A549 (cell line): ENCODE measurements at regions not wholly inside any gene's neighbourhood (a gene's known extent, or its start where the extent isn't known, plus 50 kb on each side); places are given as distances from the start of the nearest gene placed in this dataset.

Experiments
- ATAC-seq, 2 experiments: fragments of 200-7000 bp in 1 of 2; fragments of >200 bp in 1 of 2; cut with Nextera tagmentation in 1 of 2; cut with Tn5 transposase in 1 of 2; 3 replicates each; pipeline versions ENCODE4 v1.8.0 to v1.9.1; 2018 to 2020; ENCODE audit warnings: mild to moderate bottlenecking in 1 of 2, moderate library complexity in 1 of 2
- CTCF ChIA-PET: fragments of 300-600 bp; sonication (Branson Sonifier 250); formaldehyde crosslinking; extraction: SDS; loops from one replicate; lab custom pipeline; 2021; ENCODE audit warnings: antibody characterized with exemption, inconsistent platforms; lab: Yijun Ruan, JAX
- POLR2A ChIA-PET: fragments of 350-600 bp; formaldehyde crosslinking; extraction: SDS; loops from one replicate; lab custom pipeline; 2021; ENCODE audit warnings: antibody characterized with exemption, inconsistent platforms; lab: Yijun Ruan, JAX
- DNase-seq, 2 experiments: peaks; one replicate each; pipeline versions ENCODE4 v3.0.0 to v3.0.0-alpha.2; 2011 to 2016; ENCODE audit warnings: low read depth in 1 of 2, low spot score in 1 of 2
- FAIRE-seq: peaks from 2 replicates; lab custom pipeline; 2011; peaks lifted over from hg19 to GRCh38; lab: Jason Lieb, UNC
- H3K27ac ChIP-seq, 2 experiments: fragments of >200 bp; sonication (Bioruptor Twin); formaldehyde crosslinking; 3 replicates each; pipeline ENCODE4 v1.5.1; 2016 to 2017
- H3K4me1 ChIP-seq: fragments of >200 bp; sonication (Bioruptor Twin); formaldehyde crosslinking; 3 replicates; pipeline ENCODE4 v1.6.1; 2016
- H3K4me2 ChIP-seq: fragments of >200 bp; sonication (Bioruptor Twin); formaldehyde crosslinking; 3 replicates; pipeline ENCODE4 v1.6.1; 2016
- H3K4me3 ChIP-seq: fragments of >200 bp; sonication (Bioruptor Twin); formaldehyde crosslinking; 3 replicates; pipeline ENCODE4 v1.5.1; 2016
- H3K9me3 ChIP-seq: fragments of >200 bp; sonication (Bioruptor Twin); formaldehyde crosslinking; 3 replicates; pipeline ENCODE4 v1.6.1; 2016
- BHLHE40 ChIP-seq: IDR thresholded peaks from 2 replicates; pipeline ENCODE4 v1.6.1; 2012; ENCODE audit warnings: low read depth, low read length, inconsistent platforms
- CHD4 ChIP-seq: fragments of 200-600 bp; sonication (generic); IDR thresholded peaks from 2 replicates; pipeline ENCODE4 v1.6.1; 2016; ENCODE audit warnings: antibody characterized with exemption, mild to moderate bottlenecking, borderline replicate concordance
- EHMT2 ChIP-seq: fragments of 200-600 bp; sonication (generic); IDR thresholded peaks from 2 replicates; pipeline ENCODE4 v1.6.1; 2016; ENCODE audit warnings: antibody characterized with exemption, low read depth, mild to moderate bottlenecking, moderate library complexity
- FOSL2 ChIP-seq, 2 experiments: fragments of 450-650 bp in 1 of 2; fragments of >200 bp in 1 of 2; sonication (Bioruptor Twin) in 1 of 2; formaldehyde crosslinking; IDR thresholded peaks; 2 replicates each; pipeline versions ENCODE4 v1.5.0 to v1.6.1; 2016 to 2020; ENCODE audit warnings: mild to moderate bottlenecking in 1 of 2, moderate library complexity in 1 of 2
- HDAC2 ChIP-seq: fragments of 200-600 bp; sonication (generic); IDR thresholded peaks from 2 replicates; pipeline ENCODE4 v1.6.1; 2016
- HEYL ChIP-seq: fragments of 250-450 bp; sonication (Bioruptor Pico); IDR thresholded peaks from 2 replicates; pipeline ENCODE4 v1.8.0; 2021; ENCODE audit warnings: mild to moderate bottlenecking, moderate library complexity
- HOXB5 ChIP-seq: fragments of 250-450 bp; sonication (Bioruptor Pico); IDR thresholded peaks from 2 replicates; pipeline ENCODE4 v1.5.0; 2020; ENCODE audit warnings: mild to moderate bottlenecking, moderate library complexity
- KDM1A ChIP-seq: fragments of 200-600 bp; sonication (generic); IDR thresholded peaks from 2 replicates; pipeline ENCODE4 v1.6.1; 2016; ENCODE audit warnings: low read depth, mild to moderate bottlenecking
- KDM5A ChIP-seq: fragments of 200-600 bp; sonication (generic); IDR thresholded peaks from 2 replicates; pipeline ENCODE4 v1.6.1; 2016; ENCODE audit warnings: antibody characterized with exemption, mild to moderate bottlenecking
- MYC ChIP-seq: IDR thresholded peaks from 2 replicates; pipeline ENCODE4 v1.6.1; 2012; ENCODE audit warnings: mild to moderate bottlenecking, inconsistent platforms, low read length, improper control_type of control experiment, borderline replicate concordance
- NPAS2 ChIP-seq: fragments of 250-450 bp; sonication (Bioruptor Pico); IDR thresholded peaks from 2 replicates; pipeline ENCODE4 v1.8.0; 2022; ENCODE audit warnings: mild to moderate bottlenecking, moderate library complexity, borderline replicate concordance
- POLR2A ChIP-seq: IDR thresholded peaks from 2 replicates; pipeline ENCODE4 v1.6.1; 2012; ENCODE audit warnings: mild to moderate bottlenecking, low read length
- POLR2AphosphoS2 ChIP-seq: conservative IDR thresholded peaks from 2 replicates; pipeline ENCODE4 v1.6.1; 2012; ENCODE audit warnings: low read length, improper control_type of control experiment, inconsistent platforms
- RAD21 ChIP-seq, 2 experiments: fragments of >200 bp in 1 of 2; sonication (Bioruptor Twin) in 1 of 2; formaldehyde crosslinking in 1 of 2; IDR thresholded peaks in 1 of 2; conservative IDR thresholded peaks in 1 of 2; 2 replicates in 1 of 2; 3 replicates in 1 of 2; pipeline ENCODE4 v1.6.1; 2012 to 2018; ENCODE audit warnings: inconsistent platforms in 1 of 2
- RARB ChIP-seq: fragments of 250-450 bp; sonication (Bioruptor Pico); IDR thresholded peaks from 2 replicates; pipeline ENCODE4 v1.8.0; 2021; ENCODE audit warnings: mild to moderate bottlenecking, moderate library complexity
- RCOR1 ChIP-seq: fragments of 150-350 bp; IDR thresholded peaks from 2 replicates; pipeline ENCODE4 v1.6.1; 2014; ENCODE audit warnings: antibody characterized with exemption, low read length, low read depth
- SMC3 ChIP-seq: fragments of >200 bp; sonication (Bioruptor Twin); formaldehyde crosslinking; IDR thresholded peaks from 3 replicates; pipeline ENCODE4 v1.6.1; 2018; ENCODE audit warnings: inconsistent platforms
- SREBF2 ChIP-seq: fragments of 450-650 bp; IDR thresholded peaks from 2 replicates; pipeline ENCODE4 v1.6.1; 2014; ENCODE audit warnings: mild to moderate bottlenecking, moderate library complexity
- ZC3H11A ChIP-seq: fragments of 450-650 bp; IDR thresholded peaks from 2 replicates; pipeline ENCODE4 v1.6.1; 2014; ENCODE audit warnings: antibody characterized with exemption, mild to moderate bottlenecking
- ZNF302 ChIP-seq: fragments of 250-450 bp; sonication (Bioruptor Pico); IDR thresholded peaks from 2 replicates; pipeline ENCODE4 v1.9.0; 2021; ENCODE audit warnings: inconsistent platforms, mild to moderate bottlenecking, moderate library complexity
- WGBS: methylation state at CpG from one replicate; pipeline ENCODE4 v1.1.6; 2017; ENCODE audit errors: missing lambda C conversion rate; 5-methylcytosine and 5-hydroxymethylcytosine counted together
- TF ChIP-seq, protein P1 (sequence below): IDR thresholded peaks from 2 replicates; pipeline ENCODE4 v1.6.1; 2012
- TF ChIP-seq, protein P2 (sequence below): fragments of 150-350 bp; IDR thresholded peaks from 2 replicates; pipeline ENCODE4 v1.6.1; 2014; ENCODE audit warnings: low read depth, mild to moderate bottlenecking, low read length
- TF ChIP-seq, protein P3 (sequence below): fragments of >200 bp; sonication (Bioruptor Twin); formaldehyde crosslinking; IDR thresholded peaks from 3 replicates; pipeline ENCODE4 v1.6.1; 2016
- TF ChIP-seq, protein P4 (sequence below): fragments of >200 bp; sonication (Bioruptor Twin); formaldehyde crosslinking; IDR thresholded peaks from 2 replicates; pipeline ENCODE4 v1.6.1; 2016
- TF ChIP-seq, protein P5 (sequence below): fragments of >200 bp; sonication (Bioruptor Twin); formaldehyde crosslinking; IDR thresholded peaks from 3 replicates; pipeline ENCODE4 v1.5.1; 2016

DNA sequence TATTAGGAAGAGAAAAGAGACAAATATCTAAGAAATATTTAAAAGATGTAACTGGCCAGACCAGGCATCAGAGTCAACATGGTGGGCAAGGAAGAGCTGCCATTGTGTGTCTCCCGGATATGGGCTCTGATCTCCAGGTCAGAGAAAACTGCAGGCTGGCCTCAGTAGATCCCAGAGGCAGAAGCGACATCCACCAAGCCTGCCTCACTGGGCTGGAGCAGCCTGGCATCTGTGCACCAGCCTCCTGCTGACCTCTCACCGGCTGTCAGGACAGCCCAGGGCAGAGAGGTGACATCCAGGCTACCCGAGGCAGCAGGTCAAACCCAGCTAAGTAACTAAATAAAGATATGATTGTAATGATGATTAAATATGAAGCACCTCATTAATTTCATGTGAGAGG, 162.8 kb upstream of the TNRC6C start:
- no peak overlapping the region for H3K27ac ChIP-seq
- no peak for ATAC-seq
- H3K4me3 ChIP-seq: no peak overlapping the region
- no peak for FAIRE-seq
- POLR2A ChIA-PET: no interaction called here
- WGBS: 52% methylated on average over 4 of the region's 4 CpGs
- CTCF ChIA-PET: interaction anchor here (1.1 kb wide), 1 partner anchor 21 kb away, joined by 4 read pairs; no protein-coding TSS in a partner anchor
- H3K4me2 ChIP-seq: no peak overlapping the region
- no peaks in the 10 kb centered on the region for H3K4me1 ChIP-seq
- TF ChIP-seq, protein P1, sequence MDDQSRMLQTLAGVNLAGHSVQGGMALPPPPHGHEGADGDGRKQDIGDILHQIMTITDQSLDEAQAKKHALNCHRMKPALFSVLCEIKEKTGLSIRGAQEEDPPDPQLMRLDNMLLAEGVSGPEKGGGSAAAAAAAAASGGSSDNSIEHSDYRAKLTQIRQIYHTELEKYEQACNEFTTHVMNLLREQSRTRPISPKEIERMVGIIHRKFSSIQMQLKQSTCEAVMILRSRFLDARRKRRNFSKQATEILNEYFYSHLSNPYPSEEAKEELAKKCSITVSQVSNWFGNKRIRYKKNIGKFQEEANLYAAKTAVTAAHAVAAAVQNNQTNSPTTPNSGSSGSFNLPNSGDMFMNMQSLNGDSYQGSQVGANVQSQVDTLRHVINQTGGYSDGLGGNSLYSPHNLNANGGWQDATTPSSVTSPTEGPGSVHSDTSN: no peak
- TF ChIP-seq POLR2A: no peak
- TF ChIP-seq SREBF2: no peak
- TF ChIP-seq POLR2AphosphoS2: no peak
- TF ChIP-seq ZNF302 (CRISPR knock-in tag): no peak
- no peak for TF ChIP-seq EHMT2
- no peak for TF ChIP-seq NPAS2 (CRISPR knock-in tag)
- TF ChIP-seq, protein P2, sequence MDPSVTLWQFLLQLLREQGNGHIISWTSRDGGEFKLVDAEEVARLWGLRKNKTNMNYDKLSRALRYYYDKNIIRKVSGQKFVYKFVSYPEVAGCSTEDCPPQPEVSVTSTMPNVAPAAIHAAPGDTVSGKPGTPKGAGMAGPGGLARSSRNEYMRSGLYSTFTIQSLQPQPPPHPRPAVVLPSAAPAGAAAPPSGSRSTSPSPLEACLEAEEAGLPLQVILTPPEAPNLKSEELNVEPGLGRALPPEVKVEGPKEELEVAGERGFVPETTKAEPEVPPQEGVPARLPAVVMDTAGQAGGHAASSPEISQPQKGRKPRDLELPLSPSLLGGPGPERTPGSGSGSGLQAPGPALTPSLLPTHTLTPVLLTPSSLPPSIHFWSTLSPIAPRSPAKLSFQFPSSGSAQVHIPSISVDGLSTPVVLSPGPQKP: no peak
- TF ChIP-seq MYC: no peak
- DNase-seq: no peak
- no peaks in the 10 kb centered on the region for H3K9me3 ChIP-seq

DNA sequence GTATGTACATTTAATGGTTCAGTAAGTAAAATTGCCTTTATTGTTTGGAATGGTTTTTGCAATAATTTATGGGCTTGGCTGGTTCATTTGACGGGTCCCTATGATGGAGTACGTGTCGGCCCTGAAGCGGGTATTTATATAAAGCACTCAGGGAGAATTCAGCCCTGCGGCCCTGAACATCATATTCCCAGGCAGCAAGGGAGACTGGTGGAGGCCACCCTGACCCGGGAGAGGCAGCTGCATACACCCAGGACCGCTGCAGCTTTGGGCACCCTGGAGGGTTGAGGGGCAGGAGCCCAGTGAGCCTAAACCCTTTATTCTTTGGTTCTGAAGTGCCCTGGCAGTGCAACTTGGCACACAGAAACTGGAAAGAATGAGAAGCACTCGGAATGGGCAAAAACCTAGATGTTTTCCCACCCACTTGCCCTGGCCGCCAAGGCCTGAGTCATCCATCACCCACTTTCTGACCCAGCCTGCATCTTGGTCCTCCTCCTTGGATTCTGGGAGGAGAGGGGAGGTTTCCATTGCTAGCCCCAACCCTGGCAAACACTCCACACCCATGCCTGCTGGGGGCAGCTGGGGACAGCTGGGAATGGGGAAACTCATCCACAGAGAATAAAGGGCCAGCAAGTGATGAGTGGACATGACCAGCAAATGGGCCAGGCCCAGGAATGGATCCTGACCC, 162.2 kb upstream of the TNRC6C start:
- WGBS: 55% methylated on average over 9 of the region's 9 CpGs
- CTCF ChIA-PET: interaction anchor here (0.9 to 1.4 kb wide), 4 partner anchors 11 to 254 kb away, joined by 3 to 4 read pairs (median 4); no protein-coding TSS in a partner anchor
- DNase-seq: no peak

DNA sequence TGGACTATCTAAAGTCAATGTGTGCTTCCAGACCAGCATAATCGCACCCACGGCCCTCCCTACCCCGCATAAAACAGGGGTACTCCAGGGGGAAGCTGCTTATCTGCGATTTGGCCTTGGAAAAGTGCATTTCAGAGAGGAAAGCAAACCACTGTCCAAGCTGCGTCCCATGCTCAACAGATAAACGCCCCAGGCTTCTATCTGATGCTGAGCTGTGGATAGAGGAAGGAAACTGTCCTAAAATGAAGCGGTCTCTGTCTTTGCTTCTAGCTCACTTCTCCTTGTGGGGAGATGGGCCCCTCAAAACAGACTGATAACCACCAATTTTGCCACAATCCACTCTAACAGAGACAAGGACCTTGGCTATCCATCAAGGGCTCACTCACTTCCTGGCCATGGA, 160.5 kb upstream of the TNRC6C start:
- FAIRE-seq: no peak

More for the DNA sequence above, 162.2 kb upstream of the TNRC6C start:
- Histone ChIP-seq H3K9me3 (no peaks in the 10 kb centered on the region), H3K4me2 (no peak overlapping the region), H3K27ac (no peak overlapping the region), H3K4me3 (no peak overlapping the region), H3K4me1 (no peaks in the 10 kb centered on the region)
- TF ChIP-seq, protein P3, sequence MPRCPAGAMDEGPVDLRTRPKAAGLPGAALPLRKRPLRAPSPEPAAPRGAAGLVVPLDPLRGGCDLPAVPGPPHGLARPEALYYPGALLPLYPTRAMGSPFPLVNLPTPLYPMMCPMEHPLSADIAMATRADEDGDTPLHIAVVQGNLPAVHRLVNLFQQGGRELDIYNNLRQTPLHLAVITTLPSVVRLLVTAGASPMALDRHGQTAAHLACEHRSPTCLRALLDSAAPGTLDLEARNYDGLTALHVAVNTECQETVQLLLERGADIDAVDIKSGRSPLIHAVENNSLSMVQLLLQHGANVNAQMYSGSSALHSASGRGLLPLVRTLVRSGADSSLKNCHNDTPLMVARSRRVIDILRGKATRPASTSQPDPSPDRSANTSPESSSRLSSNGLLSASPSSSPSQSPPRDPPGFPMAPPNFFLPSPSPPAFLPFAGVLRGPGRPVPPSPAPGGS: no peak
- no peak for TF ChIP-seq ZC3H11A
- no peak for TF ChIP-seq HEYL
- TF ChIP-seq KDM1A: no peak
- no peak for TF ChIP-seq CHD4
- TF ChIP-seq HOXB5 (CRISPR knock-in tag): no peak
- ATAC-seq: no peak
- no peak for FAIRE-seq
- POLR2A ChIA-PET: no interaction called here

DNA sequence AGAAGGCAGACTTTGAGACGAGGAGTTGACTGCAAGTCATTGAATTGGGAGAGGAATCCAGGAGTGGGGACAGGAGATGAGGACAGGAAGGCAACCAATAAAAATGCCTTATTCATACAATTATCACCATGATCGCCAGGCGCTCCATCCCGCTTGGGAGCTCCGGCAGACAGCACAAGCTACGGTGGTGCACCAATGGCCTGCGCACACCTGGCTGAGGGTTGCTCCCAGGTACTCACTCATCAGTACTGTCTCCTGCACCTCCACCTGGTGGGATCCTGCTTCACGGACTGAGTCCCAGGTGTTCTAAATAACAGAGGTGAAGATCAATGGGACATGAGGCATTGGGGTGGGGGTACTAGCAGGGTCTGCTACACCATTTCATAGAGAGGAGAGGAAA, 160.0 kb upstream of the TNRC6C start:
- Histone ChIP-seq H3K9me3 (no peaks in the 10 kb centered on the region), H3K4me2 (no peak overlapping the region), H3K4me3 (no peak overlapping the region), H3K27ac (no peak overlapping the region), H3K4me1 (no peaks in the 10 kb centered on the region)
- POLR2A ChIA-PET: no interaction called here
- no peak for FAIRE-seq
- CTCF ChIA-PET: interaction anchor here (0.7 to 1.4 kb wide), 3 partner anchors 160 to 256 kb away, joined by 3 to 4 read pairs (median 4); partner anchors contain the start of gene TNRC6C
- no peak for ATAC-seq
- no peak for DNase-seq
- WGBS: 84% methylated on average over 8 of the region's 8 CpGs
- TF ChIP-seq, protein P4, sequence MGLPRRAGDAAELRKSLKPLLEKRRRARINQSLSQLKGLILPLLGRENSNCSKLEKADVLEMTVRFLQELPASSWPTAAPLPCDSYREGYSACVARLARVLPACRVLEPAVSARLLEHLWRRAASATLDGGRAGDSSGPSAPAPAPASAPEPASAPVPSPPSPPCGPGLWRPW: no peak
- TF ChIP-seq FOSL2 (IDR thresholded peaks at IDR 0.05): no peak
- TF ChIP-seq FOSL2 (CRISPR knock-in tag; IDR thresholded peaks at IDR 0.05): no peak
- no peak for TF ChIP-seq RARB
- TF ChIP-seq SMC3: no peak
- no peak for TF ChIP-seq BHLHE40
- no peak for TF ChIP-seq CHD4
- no peak for TF ChIP-seq RCOR1
- TF ChIP-seq, protein P2: no peak
- no peak for TF ChIP-seq POLR2AphosphoS2
- TF ChIP-seq, protein P5, sequence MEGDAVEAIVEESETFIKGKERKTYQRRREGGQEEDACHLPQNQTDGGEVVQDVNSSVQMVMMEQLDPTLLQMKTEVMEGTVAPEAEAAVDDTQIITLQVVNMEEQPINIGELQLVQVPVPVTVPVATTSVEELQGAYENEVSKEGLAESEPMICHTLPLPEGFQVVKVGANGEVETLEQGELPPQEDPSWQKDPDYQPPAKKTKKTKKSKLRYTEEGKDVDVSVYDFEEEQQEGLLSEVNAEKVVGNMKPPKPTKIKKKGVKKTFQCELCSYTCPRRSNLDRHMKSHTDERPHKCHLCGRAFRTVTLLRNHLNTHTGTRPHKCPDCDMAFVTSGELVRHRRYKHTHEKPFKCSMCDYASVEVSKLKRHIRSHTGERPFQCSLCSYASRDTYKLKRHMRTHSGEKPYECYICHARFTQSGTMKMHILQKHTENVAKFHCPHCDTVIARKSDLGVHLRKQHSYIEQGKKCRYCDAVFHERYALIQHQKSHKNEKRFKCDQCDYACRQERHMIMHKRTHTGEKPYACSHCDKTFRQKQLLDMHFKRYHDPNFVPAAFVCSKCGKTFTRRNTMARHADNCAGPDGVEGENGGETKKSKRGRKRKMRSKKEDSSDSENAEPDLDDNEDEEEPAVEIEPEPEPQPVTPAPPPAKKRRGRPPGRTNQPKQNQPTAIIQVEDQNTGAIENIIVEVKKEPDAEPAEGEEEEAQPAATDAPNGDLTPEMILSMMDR: no peak

More for the DNA sequence above, 160.5 kb upstream of the TNRC6C start:
- Histone ChIP-seq H3K4me2 (no peak overlapping the region), H3K9me3 (no peaks in the 10 kb centered on the region), H3K4me1 (no peaks in the 10 kb centered on the region), H3K4me3 (no peak overlapping the region), H3K27ac (no peak overlapping the region)
- no peak for DNase-seq
- no peak for ATAC-seq
- 16% methylated on average over 7 of the region's 7 CpGs for WGBS
- ChIA-PET CTCF (interaction anchor here (0.7 to 1.4 kb wide), 4 partner anchors 24 to 255 kb away, joined by 3 to 4 read pairs (median 4); partner anchors contain the start of gene TNRC6C), POLR2A (no interaction called here)
- no peak for TF ChIP-seq HDAC2
- TF ChIP-seq KDM5A: no peak
- TF ChIP-seq CHD4: no peak
- no peak for TF ChIP-seq RAD21 (conservative IDR thresholded peaks at IDR 0.05 in 1 of 2, IDR thresholded peaks at IDR 0.05 in 1 of 2)
